ENCODE measurements at regions not wholly inside any gene's neighbourhood (a gene's known extent, or its start where the extent isn't known, plus 50 kb on each side); places are given as distances from the start of the nearest gene placed in this dataset.

DNA sequence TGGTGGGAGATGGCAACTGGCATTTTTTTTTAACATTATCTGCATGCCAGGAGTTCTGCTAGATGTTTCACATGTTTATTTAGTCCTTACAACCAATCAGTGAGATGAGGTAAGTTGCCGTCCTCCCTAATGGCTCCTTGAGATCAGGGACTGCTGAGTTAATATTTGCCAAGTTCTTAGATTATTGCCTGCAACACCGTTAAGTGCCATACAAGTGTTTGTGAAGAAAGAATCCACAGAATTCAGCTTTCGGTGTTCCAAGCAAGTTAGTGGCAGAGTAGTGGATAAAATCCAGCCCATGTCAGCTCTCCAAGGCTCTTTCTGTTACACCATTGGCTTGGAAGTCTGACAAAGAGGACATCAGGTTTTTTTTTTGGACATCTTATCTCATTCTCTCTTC is 95.9 kb downstream of the C1QL2 start:
- peaks cover 10% of the 10 kb centered on the region for H3K27me3 Mint-ChIP-seq
- no peaks in the 10 kb centered on the region for H3K4me1 Mint-ChIP-seq
- no peaks in the 10 kb centered on the region for H3K9me3 Mint-ChIP-seq
- no peak for DNase-seq
- H3K4me3 Mint-ChIP-seq = no peak overlapping the region
- ATAC-seq = no peak
- H3K27ac Mint-ChIP-seq = no peak overlapping the region

DNA sequence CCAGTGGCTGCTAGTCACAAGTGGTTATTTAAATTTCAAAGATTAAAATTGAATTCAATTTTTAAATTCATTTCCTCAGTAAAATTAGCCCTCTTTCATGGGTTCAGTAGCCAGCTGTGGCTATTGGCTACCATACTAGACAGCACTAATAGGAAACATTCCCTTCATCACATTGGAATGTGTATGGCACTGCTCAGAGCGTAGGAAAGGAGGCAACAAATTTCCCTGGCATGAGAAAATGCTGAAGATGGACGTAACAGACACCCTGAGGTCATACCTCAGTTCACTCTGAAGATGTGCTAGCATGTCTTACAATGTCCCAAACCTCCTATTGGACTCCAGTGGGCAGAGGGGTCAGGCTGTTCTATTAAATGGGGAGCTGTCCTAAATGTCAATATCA is 96.4 kb downstream of the C1QL2 start:
- no peaks in the 10 kb centered on the region for H3K9me3 Mint-ChIP-seq
- H3K27me3 Mint-ChIP-seq = peaks cover 15% of the 10 kb centered on the region
- DNase-seq = no peak
- H3K4me3 Mint-ChIP-seq = no peak overlapping the region
- H3K27ac Mint-ChIP-seq = no peak overlapping the region
- ATAC-seq = no peak
- H3K4me1 Mint-ChIP-seq = no peaks in the 10 kb centered on the region

- no peak overlapping the region for H3K27ac Mint-ChIP-seq
- H3K27me3 Mint-ChIP-seq = peaks cover 20% of the 10 kb centered on the region
- ATAC-seq = no peak
- H3K4me3 Mint-ChIP-seq = no peak overlapping the region
- H3K4me1 Mint-ChIP-seq = no peaks in the 10 kb centered on the region
- peaks cover 0 to 10% of the 10 kb centered on the region in 2 donors for H3K9me3 Mint-ChIP-seq
- DNase-seq = no peak
These were observed 98.6 kb downstream of the C1QL2 start for GRCh38 chr2:119059940-119060339.

DNA sequence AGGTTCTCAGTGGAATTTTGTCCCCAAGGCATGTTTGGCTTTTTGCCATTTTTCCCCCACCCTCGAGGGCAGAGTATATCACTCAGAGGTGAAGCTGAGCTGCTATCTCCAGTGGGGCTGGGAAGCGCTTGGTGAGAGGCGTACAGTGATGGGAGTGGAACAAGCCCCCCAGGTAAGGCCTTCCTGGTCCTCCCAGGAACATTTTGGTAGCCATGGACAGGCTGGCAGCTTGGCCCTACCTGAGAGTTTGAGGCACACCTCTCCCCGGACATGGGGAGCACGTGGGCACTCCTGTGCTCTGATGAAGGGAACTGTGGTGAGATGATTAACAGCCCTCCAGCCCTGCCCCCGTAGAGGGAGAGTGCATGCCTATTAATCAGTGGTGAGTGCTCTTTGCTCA is 99.3 kb downstream of the C1QL2 start:
- H3K9me3 Mint-ChIP-seq = peaks cover 0 to 16% of the 10 kb centered on the region in 2 donors
- DNase-seq (no peak), ATAC-seq (no peak)
- H3K27me3 Mint-ChIP-seq = peaks cover 20% of the 10 kb centered on the region
- no peak overlapping the region for H3K4me3 Mint-ChIP-seq
- H3K4me1 Mint-ChIP-seq = no peaks in the 10 kb centered on the region
- no peak overlapping the region for H3K27ac Mint-ChIP-seq

DNA sequence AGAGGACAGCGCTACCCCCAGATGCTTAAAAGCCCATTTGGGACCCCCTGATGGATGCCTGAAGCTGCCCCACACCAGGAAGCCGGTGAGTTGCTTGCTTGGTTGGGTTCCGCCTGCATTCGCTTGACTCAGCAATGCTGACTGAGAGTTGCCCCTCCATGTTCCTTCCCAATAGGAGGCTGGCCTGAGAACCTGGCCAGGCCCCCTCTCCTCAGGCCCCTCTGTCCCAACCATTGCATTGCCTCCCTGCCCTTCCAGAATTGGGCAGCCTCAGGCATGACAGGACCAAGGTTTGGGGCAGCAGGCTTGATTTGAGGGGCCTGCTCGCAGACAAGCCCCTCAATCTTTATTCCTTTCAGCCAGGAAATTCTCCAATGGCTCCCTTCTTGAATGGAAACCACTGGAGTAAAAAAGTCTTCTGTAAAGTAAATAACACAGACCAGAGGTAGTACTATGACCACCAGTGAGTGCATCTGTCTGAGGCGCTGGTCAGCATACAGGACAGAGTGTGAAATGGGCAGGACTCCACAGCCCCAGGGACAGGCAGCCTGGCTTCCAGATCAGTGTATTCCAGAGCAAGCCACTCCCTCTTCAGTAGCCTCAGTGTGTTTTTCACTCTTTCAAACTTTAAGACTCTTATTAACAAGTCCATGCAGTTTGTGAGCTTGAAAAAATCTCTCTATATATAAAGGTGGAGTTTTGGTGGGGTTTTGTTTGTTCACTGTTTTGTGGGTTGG is 104.7 kb downstream of the C1QL2 start:
- peaks cover 39% of the 10 kb centered on the region for H3K27me3 Mint-ChIP-seq
- ATAC-seq = no peak

DNA sequence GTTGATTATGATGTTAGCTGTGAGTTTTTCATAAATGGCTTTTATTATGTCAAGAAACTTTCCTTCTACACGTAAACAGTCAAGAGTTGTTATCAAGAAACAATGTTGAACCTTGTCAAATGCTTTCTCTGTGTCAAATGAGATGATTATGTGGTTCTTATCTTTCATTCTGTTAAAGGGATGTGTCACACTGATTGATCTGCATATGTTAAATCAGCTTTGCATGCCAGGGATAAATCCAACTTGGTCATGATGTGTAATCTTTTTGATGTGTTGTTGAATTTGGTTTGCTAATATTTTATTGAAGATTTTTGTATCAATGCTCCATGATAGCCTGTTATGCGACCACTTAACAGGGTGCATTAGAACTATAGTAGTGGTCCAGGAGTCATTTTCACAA is 107.3 kb downstream of the C1QL2 start:
- no peak overlapping the region for H3K27ac Mint-ChIP-seq
- DNase-seq (no peak), ATAC-seq (no peak)
- peaks cover 0 to 16% of the 10 kb centered on the region in 2 donors for H3K9me3 Mint-ChIP-seq
- H3K27me3 Mint-ChIP-seq = peaks cover 49% of the 10 kb centered on the region
- no peak overlapping the region for H3K4me3 Mint-ChIP-seq
- no peaks in the 10 kb centered on the region for H3K4me1 Mint-ChIP-seq

More for the DNA sequence above, 104.7 kb downstream of the C1QL2 start:
- Mint-ChIP-seq H3K27ac (no peak overlapping the region), H3K4me3 (no peak overlapping the region), H3K4me1 (no peaks in the 10 kb centered on the region), H3K9me3 (peaks cover 0 to 22% of the 10 kb centered on the region in 2 donors)
- DNase-seq = no peak

GRCh38 chr2:119049968-119050704 is 108.1 kb downstream of the MARCO start:
- DNase-seq (no peak), ATAC-seq (no peak)
- peaks cover 56% of the 10 kb centered on the region for H3K27me3 Mint-ChIP-seq
- peaks cover 0 to 12% of the 10 kb centered on the region in 2 donors for H3K9me3 Mint-ChIP-seq
- no peak overlapping the region for H3K4me3 Mint-ChIP-seq
- H3K4me1 Mint-ChIP-seq = no peaks in the 10 kb centered on the region
- H3K27ac Mint-ChIP-seq = peak overlapping the region in 1 of 2 donors; percentile 55

Measured in stimulated activated naive CD8-positive, alpha-beta T cell treated with anti-CD3 and anti-CD28 coated beads, Interleukin-15, amount 100 ng/mL, for 72 hours (primary cell).